GM23338 (cell line): ENCODE measurements at regions not wholly inside any gene's neighbourhood (a gene's known extent, or its start where the extent isn't known, plus 50 kb on each side); places are given as distances from the start of the nearest gene placed in this dataset.

Experiments
- CREB1 ChIP-seq: fragments of 250-450 bp; sonication (Bioruptor Pico); IDR thresholded peaks from 2 replicates; pipeline ENCODE4 v1.5.0; 2020; ENCODE audit warnings: low read depth, mild to moderate bottlenecking, moderate library complexity
- EZH2 ChIP-seq: fragments of 200-600 bp; sonication (generic); IDR thresholded peaks from one replicate; pipeline ENCODE4 v1.8.0; 2017; ENCODE audit warnings: antibody characterized with exemption, mild to moderate bottlenecking, low read depth; ENCODE audit not compliant: unreplicated experiment
- EZH2phosphoT487 ChIP-seq: fragments of 200-600 bp; sonication (generic); IDR thresholded peaks from one replicate; pipeline ENCODE4 v1.8.1; 2018; ENCODE audit warnings: antibody characterized with exemption; ENCODE audit not compliant: unreplicated experiment
- JUNB ChIP-seq: IDR thresholded peaks from one replicate; pipeline ENCODE4 v1.6.1; 2016; ENCODE audit warnings: antibody characterized with exemption; ENCODE audit not compliant: unreplicated experiment
- NANOG ChIP-seq: IDR thresholded peaks from 2 replicates; pipeline ENCODE4 v1.6.1; 2016; ENCODE audit warnings: antibody characterized with exemption, borderline replicate concordance
- POLR2AphosphoS5 ChIP-seq: IDR thresholded peaks from 2 replicates; pipeline ENCODE4 v1.6.1; 2016; ENCODE audit warnings: antibody characterized with exemption, low read depth
- STAT1 ChIP-seq: IDR thresholded peaks from one replicate; pipeline ENCODE4 v1.6.1; 2016; ENCODE audit warnings: antibody characterized with exemption; ENCODE audit not compliant: unreplicated experiment
- ZNF331 ChIP-seq: fragments of 250-450 bp; sonication (Bioruptor Pico); IDR thresholded peaks from 2 replicates; pipeline ENCODE4 v1.5.0; 2020; ENCODE audit warnings: low read depth, mild to moderate bottlenecking, moderate library complexity
- TF ChIP-seq, protein P1 (sequence below): IDR thresholded peaks from one replicate; pipeline ENCODE4 v1.6.1; 2018; ENCODE audit warnings: antibody characterized with exemption; ENCODE audit not compliant: unreplicated experiment
- TF ChIP-seq, protein P2 (sequence below), 2 experiments: fragments of 200-600 bp in 1 of 2; sonication (generic) in 1 of 2; conservative IDR thresholded peaks; 2 replicates each; pipeline versions ENCODE4 v1.5.1 to v1.6.1; 2016 to 2017; ENCODE audit warnings: antibody characterized with exemption in 2 of 2, low read depth in 2 of 2, mild to moderate bottlenecking in 2 of 2, moderate library complexity in 1 of 2

DNA sequence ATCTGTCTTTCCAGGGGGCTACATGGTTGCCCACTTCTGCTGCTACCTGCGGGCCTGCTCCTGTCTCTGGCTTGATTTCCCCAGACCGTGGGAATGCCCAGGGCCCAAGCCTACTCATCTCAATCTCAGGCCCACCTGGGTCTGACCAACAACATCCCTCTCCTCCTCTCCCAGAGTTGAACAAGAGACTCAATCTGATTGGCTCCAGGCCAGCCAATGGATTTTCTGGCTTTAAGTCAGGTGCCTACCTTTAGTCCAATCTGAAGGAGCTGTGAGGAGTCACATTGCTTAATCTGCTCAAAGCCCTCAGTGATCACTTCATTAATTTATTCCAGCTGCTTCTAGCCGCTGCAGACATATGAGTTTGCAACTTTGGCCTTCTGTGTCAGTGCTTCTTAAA, 162.4 kb upstream of the KCNG1 start:
- TF ChIP-seq, protein P1, sequence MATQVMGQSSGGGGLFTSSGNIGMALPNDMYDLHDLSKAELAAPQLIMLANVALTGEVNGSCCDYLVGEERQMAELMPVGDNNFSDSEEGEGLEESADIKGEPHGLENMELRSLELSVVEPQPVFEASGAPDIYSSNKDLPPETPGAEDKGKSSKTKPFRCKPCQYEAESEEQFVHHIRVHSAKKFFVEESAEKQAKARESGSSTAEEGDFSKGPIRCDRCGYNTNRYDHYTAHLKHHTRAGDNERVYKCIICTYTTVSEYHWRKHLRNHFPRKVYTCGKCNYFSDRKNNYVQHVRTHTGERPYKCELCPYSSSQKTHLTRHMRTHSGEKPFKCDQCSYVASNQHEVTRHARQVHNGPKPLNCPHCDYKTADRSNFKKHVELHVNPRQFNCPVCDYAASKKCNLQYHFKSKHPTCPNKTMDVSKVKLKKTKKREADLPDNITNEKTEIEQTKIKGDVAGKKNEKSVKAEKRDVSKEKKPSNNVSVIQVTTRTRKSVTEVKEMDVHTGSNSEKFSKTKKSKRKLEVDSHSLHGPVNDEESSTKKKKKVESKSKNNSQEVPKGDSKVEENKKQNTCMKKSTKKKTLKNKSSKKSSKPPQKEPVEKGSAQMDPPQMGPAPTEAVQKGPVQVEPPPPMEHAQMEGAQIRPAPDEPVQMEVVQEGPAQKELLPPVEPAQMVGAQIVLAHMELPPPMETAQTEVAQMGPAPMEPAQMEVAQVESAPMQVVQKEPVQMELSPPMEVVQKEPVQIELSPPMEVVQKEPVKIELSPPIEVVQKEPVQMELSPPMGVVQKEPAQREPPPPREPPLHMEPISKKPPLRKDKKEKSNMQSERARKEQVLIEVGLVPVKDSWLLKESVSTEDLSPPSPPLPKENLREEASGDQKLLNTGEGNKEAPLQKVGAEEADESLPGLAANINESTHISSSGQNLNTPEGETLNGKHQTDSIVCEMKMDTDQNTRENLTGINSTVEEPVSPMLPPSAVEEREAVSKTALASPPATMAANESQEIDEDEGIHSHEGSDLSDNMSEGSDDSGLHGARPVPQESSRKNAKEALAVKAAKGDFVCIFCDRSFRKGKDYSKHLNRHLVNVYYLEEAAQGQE = no peak
- TF ChIP-seq, protein P2, sequence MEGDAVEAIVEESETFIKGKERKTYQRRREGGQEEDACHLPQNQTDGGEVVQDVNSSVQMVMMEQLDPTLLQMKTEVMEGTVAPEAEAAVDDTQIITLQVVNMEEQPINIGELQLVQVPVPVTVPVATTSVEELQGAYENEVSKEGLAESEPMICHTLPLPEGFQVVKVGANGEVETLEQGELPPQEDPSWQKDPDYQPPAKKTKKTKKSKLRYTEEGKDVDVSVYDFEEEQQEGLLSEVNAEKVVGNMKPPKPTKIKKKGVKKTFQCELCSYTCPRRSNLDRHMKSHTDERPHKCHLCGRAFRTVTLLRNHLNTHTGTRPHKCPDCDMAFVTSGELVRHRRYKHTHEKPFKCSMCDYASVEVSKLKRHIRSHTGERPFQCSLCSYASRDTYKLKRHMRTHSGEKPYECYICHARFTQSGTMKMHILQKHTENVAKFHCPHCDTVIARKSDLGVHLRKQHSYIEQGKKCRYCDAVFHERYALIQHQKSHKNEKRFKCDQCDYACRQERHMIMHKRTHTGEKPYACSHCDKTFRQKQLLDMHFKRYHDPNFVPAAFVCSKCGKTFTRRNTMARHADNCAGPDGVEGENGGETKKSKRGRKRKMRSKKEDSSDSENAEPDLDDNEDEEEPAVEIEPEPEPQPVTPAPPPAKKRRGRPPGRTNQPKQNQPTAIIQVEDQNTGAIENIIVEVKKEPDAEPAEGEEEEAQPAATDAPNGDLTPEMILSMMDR (conservative IDR thresholded peaks at IDR 0.05; ENCODE audit: low read depth in 2 of 2) = no peak
- TF ChIP-seq POLR2AphosphoS5 = no peak
- TF ChIP-seq JUNB = no peak
- TF ChIP-seq EZH2phosphoT487 = no peak
- no peak for TF ChIP-seq STAT1
- no peak for TF ChIP-seq NANOG
- TF ChIP-seq CREB1 (CRISPR knock-in tag) = no peak
- no peak for TF ChIP-seq ZNF331 (CRISPR knock-in tag)
- TF ChIP-seq EZH2 = no peak
